IMR-90 (cell line): ENCODE measurements at regions not wholly inside any gene's neighbourhood (a gene's known extent, or its start where the extent isn't known, plus 50 kb on each side); places are given as distances from the start of the nearest gene placed in this dataset.

Experiments used
- ATAC-seq: fragments of 200-7000 bp; cut with Tn5 transposase; 2 replicates; pipeline ENCODE4 v1.9.1; 2020; ENCODE audit warnings: low read depth, mild to moderate bottlenecking, moderate library complexity
- BruUV-seq: library from RNA; stranded (reverse); fragments of 400-500 nt; replicated peaks from 2 replicates; lab custom pipeline; 2021; lab: Mats Ljungman, UMichigan
- CTCF ChIA-PET: fragments of 300-600 bp; formaldehyde crosslinking; extraction: SDS; loops from one replicate; lab custom pipeline; 2021; ENCODE audit warnings: antibody characterized with exemption; lab: Yijun Ruan, JAX
- POLR2A ChIA-PET: fragments of 300-600 bp; sonication (Branson Sonifier 250); formaldehyde crosslinking; loops from one replicate; lab custom pipeline; 2022; ENCODE audit warnings: antibody characterized with exemption; ENCODE audit not compliant: unreplicated experiment; lab: Charles Lee
- DNase-seq: peaks from one replicate; pipeline ENCODE4 v3.0.0; 2013
- H2AFZ ChIP-seq: replicated peaks from 2 replicates; pipeline ENCODE3; 2013; ENCODE audit warnings: low read length, mild to moderate bottlenecking; ENCODE audit not compliant: poor library complexity
- H2AK5ac ChIP-seq: 2 replicates; pipeline ENCODE4 v1.6.1; 2013; ENCODE audit warnings: low read depth, low read length, inconsistent platforms
- H2AK9ac ChIP-seq: replicated peaks from 2 replicates; pipeline ENCODE3; 2013; ENCODE audit warnings: mild to moderate bottlenecking, low read depth, low read length, moderate library complexity; ENCODE audit not compliant: poor library complexity
- H2BK120ac ChIP-seq: 2 replicates; pipeline ENCODE4 v1.6.1; 2013; ENCODE audit warnings: low read depth, low read length, inconsistent platforms
- H2BK15ac ChIP-seq: 3 replicates; pipeline ENCODE4 v1.6.1; 2013; ENCODE audit warnings: low read depth, low read length, inconsistent platforms
- H2BK20ac ChIP-seq: 2 replicates; pipeline ENCODE4 v1.6.1; 2013; ENCODE audit warnings: low read depth, mild to moderate bottlenecking, inconsistent platforms, low read length, moderate library complexity
- H2BK5ac ChIP-seq: 2 replicates; pipeline ENCODE4 v1.6.1; 2013; ENCODE audit warnings: mild to moderate bottlenecking, low read depth, low read length, inconsistent platforms; ENCODE audit not compliant: poor library complexity, severe bottlenecking
- H3K14ac ChIP-seq: replicated peaks from 2 replicates; pipeline ENCODE4 v1.6.1; 2013; ENCODE audit warnings: low read depth, low read length, inconsistent platforms
- H3K18ac ChIP-seq: 2 replicates; pipeline ENCODE4 v1.6.1; 2013; ENCODE audit warnings: low read depth, low read length, control low read depth
- H3K23ac ChIP-seq: 2 replicates; pipeline ENCODE4 v1.6.1; 2013; ENCODE audit warnings: low read depth, low read length, inconsistent platforms
- H3K27ac ChIP-seq: 2 replicates; pipeline ENCODE4 v1.5.1; 2013; ENCODE audit warnings: mild to moderate bottlenecking, control low read depth, low read length; ENCODE audit not compliant: insufficient read depth
- H3K27me3 ChIP-seq: 2 replicates; pipeline ENCODE4 v1.6.1; 2013; ENCODE audit warnings: low read length; ENCODE audit not compliant: control insufficient read depth, insufficient read depth
- H3K36me3 ChIP-seq: 2 replicates; pipeline ENCODE4 v1.6.1; 2013; ENCODE audit warnings: low read length, mixed read lengths; ENCODE audit not compliant: control insufficient read depth, insufficient read depth
- H3K4ac ChIP-seq: 2 replicates; pipeline ENCODE4 v1.6.1; 2013; ENCODE audit warnings: low read depth, low read length, inconsistent platforms
- H3K4me1 ChIP-seq: 2 replicates; pipeline ENCODE4 v1.6.1; 2013; ENCODE audit warnings: low read length, mixed read lengths; ENCODE audit not compliant: control insufficient read depth, insufficient read depth
- H3K4me2 ChIP-seq: 2 replicates; pipeline ENCODE4 v1.6.1; 2013; ENCODE audit warnings: low read depth, mild to moderate bottlenecking, control low read depth, low read length, moderate library complexity
- H3K4me3 ChIP-seq: 2 replicates; pipeline ENCODE4 v1.5.1; 2013; ENCODE audit warnings: low read depth, mild to moderate bottlenecking, control low read depth, low read length, moderate library complexity; ENCODE audit not compliant: insufficient read depth
- H3K56ac ChIP-seq: 2 replicates; pipeline ENCODE4 v1.6.1; 2013; ENCODE audit warnings: low read length, inconsistent platforms; ENCODE audit not compliant: insufficient read depth; ENCODE audit errors: extremely low read depth
- H3K79me1 ChIP-seq, 2 experiments: 2 replicates each; pipeline ENCODE4 v1.6.1; 2013; ENCODE audit warnings: low read length in 2 of 2, inconsistent platforms in 1 of 2, low read depth in 1 of 2
- H3K9ac ChIP-seq: 2 replicates; pipeline ENCODE4 v1.6.1; 2013; ENCODE audit warnings: low read depth, low read length, control low read depth
- H3K9me1 ChIP-seq: 2 replicates; pipeline ENCODE4 v1.6.1; 2013; ENCODE audit warnings: low read length, inconsistent platforms; ENCODE audit not compliant: insufficient read depth
- H3K9me3 ChIP-seq: 2 replicates; pipeline ENCODE4 v1.6.1; 2013; ENCODE audit warnings: low read length; ENCODE audit not compliant: control insufficient read depth, insufficient read depth
- H4K20me1 ChIP-seq: 2 replicates; pipeline ENCODE4 v1.6.1; 2013; ENCODE audit warnings: low read length, inconsistent platforms; ENCODE audit not compliant: insufficient read depth
- H4K5ac ChIP-seq: 2 replicates; pipeline ENCODE4 v1.6.1; 2013; ENCODE audit warnings: mild to moderate bottlenecking, low read depth, low read length, control low read depth
- H4K8ac ChIP-seq, 2 experiments: 2 replicates each; pipeline ENCODE4 v1.6.1; 2013; ENCODE audit warnings: low read depth in 2 of 2, low read length in 2 of 2, control low read depth in 1 of 2, inconsistent platforms in 1 of 2
- H4K91ac ChIP-seq: 2 replicates; pipeline ENCODE4 v1.6.1; 2013; ENCODE audit warnings: low read depth, low read length, inconsistent platforms; ENCODE audit not compliant: insufficient read depth
- CHD1 ChIP-seq: IDR thresholded peaks from 2 replicates; pipeline ENCODE4 v1.6.1; 2012; ENCODE audit warnings: low read depth, low read length, improper control_type of control experiment
- RAD21 ChIP-seq: IDR thresholded peaks from 2 replicates; pipeline ENCODE4 v1.6.1; 2012; ENCODE audit warnings: low read length, improper control_type of control experiment
- WGBS, 2 experiments: methylation state at CpG; one replicate each; pipeline versions ENCODE4 v1.1.5 to v1.1.7; 2013; ENCODE audit warnings: missing lambda C conversion rate in 2 of 2; ENCODE audit not compliant: insufficient read length in 1 of 2; ENCODE audit errors: extremely low coverage in 2 of 2; 5-methylcytosine and 5-hydroxymethylcytosine counted together
- dilution Hi-C: fragments of 300-500 bp; cut with HindIII; formaldehyde crosslinking; loops from one replicate; pipeline ENCODE4 v1.14.3; 2018; ENCODE audit warnings: low sequenced_read_pairs; ENCODE audit not compliant: unreplicated experiment
- in situ Hi-C: fragments of 300-500 bp; cut with MboI; formaldehyde crosslinking; loops from 3 replicates; pipeline ENCODE4 v1.14.3; 2019; ENCODE audit warnings: low sequenced_read_pairs, inconsistent platforms, mixed read lengths
- intact Hi-C: fragments of 100-400 bp; cut with micrococcal nuclease; formaldehyde crosslinking; loops from 2 replicates; pipeline ENCODE4 v1.10.0; 2022
- TF ChIP-seq, protein P1 (sequence below): conservative IDR thresholded peaks from 2 replicates; pipeline ENCODE4 v1.5.1; 2012; ENCODE audit warnings: mild to moderate bottlenecking, low read depth, low read length, improper control_type of control experiment

DNA sequence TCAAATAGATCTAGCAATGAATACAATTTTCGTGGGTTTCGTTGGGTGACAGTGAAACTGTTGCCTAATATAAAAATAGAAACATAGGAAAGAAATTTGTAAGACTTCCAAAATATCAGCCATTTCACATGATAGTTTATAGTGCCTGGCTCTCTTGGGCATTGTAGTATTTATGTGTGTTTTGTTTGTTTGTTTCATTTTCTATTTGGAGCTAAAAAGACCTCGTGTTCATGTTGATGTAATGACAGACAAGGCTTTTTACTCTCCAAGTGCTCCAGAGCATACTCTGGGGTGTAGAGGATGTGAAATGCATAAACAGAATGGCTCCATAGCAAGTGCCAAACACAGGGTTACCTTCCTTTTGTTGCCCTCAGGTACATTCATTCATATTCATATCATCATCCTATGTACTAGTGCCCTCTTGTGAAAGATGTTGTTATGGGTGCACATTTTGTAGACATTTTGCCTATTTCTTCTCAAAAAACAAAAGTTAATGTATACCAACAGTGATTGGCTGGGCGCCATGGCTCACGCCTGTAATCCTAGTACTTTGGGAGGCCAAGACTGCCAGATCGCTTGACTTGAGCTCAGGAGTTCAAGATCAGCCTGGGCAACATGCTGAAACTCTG lies 100.7 kb upstream of the AMOT start:
- ATAC-seq = no peak
- H3K23ac ChIP-seq = no peak overlapping the region
- H2BK20ac ChIP-seq = no peak overlapping the region
- H2AK9ac ChIP-seq = no peak overlapping the region
- no peaks in the 10 kb centered on the region for H3K9me3 ChIP-seq
- H3K27ac ChIP-seq = no peak overlapping the region
- intact Hi-C loops (no loop called here), in situ Hi-C loops (no loop called here), dilution Hi-C loops (no loop called here)
- no peak overlapping the region for H3K4me3 ChIP-seq
- no peak overlapping the region for H3K56ac ChIP-seq
- H3K27me3 ChIP-seq = no peaks in the 10 kb centered on the region; the same call in 1 of the 2 replicates
- TF ChIP-seq, protein P1, sequence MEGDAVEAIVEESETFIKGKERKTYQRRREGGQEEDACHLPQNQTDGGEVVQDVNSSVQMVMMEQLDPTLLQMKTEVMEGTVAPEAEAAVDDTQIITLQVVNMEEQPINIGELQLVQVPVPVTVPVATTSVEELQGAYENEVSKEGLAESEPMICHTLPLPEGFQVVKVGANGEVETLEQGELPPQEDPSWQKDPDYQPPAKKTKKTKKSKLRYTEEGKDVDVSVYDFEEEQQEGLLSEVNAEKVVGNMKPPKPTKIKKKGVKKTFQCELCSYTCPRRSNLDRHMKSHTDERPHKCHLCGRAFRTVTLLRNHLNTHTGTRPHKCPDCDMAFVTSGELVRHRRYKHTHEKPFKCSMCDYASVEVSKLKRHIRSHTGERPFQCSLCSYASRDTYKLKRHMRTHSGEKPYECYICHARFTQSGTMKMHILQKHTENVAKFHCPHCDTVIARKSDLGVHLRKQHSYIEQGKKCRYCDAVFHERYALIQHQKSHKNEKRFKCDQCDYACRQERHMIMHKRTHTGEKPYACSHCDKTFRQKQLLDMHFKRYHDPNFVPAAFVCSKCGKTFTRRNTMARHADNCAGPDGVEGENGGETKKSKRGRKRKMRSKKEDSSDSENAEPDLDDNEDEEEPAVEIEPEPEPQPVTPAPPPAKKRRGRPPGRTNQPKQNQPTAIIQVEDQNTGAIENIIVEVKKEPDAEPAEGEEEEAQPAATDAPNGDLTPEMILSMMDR = peak; percentile 28; the same call in 1 of the 2 replicates
- peak; percentile 39 for TF ChIP-seq RAD21
- TF ChIP-seq CHD1 = no peak
- H3K36me3 ChIP-seq = no peaks in the 10 kb centered on the region
- POLR2A ChIA-PET = no interaction called here
- H4K91ac ChIP-seq = no peak overlapping the region
- no peak overlapping the region for H2AFZ ChIP-seq
- H4K20me1 ChIP-seq = no peaks in the 10 kb centered on the region
- no CpG with 5 or more reads among the region's 6 CpGs for WGBS, 2 experiments
- H4K8ac ChIP-seq = no peak overlapping the region
- H3K9ac ChIP-seq = no peak overlapping the region
- H3K18ac ChIP-seq = no peak overlapping the region
- CTCF ChIA-PET = interaction anchor here (0.6 kb wide), 1 partner anchor 242 kb away, joined by 3 read pairs; no protein-coding TSS in a partner anchor
- no peak overlapping the region for H3K4ac ChIP-seq
- H3K4me2 ChIP-seq = peak overlapping the region; percentile 58; the same call in 1 of the 2 replicates
- DNase-seq = peak; percentile 1
- no peaks in the 10 kb centered on the region for H3K79me1 ChIP-seq
- no peaks in the 10 kb centered on the region for H3K4me1 ChIP-seq
- no peak overlapping the region for H4K5ac ChIP-seq
- H2BK5ac ChIP-seq = no peak overlapping the region
- no peak overlapping the region for H2AK5ac ChIP-seq
- BruUV-seq = no TSS peak
- H2BK120ac ChIP-seq = no peak overlapping the region
- no peaks in the 10 kb centered on the region for H3K9me1 ChIP-seq
- no peak overlapping the region for H3K14ac ChIP-seq
- no peak overlapping the region for H2BK15ac ChIP-seq
